Ishikawa (cell line): ENCODE measurements at regions not wholly inside any gene's neighbourhood (a gene's known extent, or its start where the extent isn't known, plus 50 kb on each side); places are given as distances from the start of the nearest gene placed in this dataset.

Experiments
- CREB1 ChIP-seq: IDR thresholded peaks from 2 replicates; pipeline ENCODE4 v1.6.1; 2012; ENCODE audit warnings: low read depth
- TF ChIP-seq, protein P1 (sequence below): IDR thresholded peaks from 2 replicates; pipeline ENCODE4 v1.6.1; 2012

DNA sequence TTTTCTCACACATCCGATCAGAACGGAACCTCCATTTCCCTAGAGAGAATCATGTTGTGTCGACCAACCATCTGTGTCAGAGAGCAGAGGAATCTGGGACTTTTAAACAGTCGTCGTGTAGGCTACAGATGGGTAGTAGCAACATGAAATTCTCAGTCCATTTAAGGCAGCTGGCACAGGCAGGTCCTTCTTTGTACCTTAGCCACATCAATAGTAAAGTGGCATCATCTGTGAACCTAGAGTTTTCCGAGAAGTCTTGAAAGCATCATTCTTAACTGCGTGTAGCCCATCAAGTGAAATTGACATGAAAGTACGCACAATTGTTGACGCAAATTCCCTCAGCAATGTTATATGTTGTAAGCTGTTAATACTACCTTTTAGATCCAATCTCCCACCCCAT is 114.5 kb upstream of the GRM7 start:
- TF ChIP-seq CREB1, result no peak
- TF ChIP-seq, protein P1, sequence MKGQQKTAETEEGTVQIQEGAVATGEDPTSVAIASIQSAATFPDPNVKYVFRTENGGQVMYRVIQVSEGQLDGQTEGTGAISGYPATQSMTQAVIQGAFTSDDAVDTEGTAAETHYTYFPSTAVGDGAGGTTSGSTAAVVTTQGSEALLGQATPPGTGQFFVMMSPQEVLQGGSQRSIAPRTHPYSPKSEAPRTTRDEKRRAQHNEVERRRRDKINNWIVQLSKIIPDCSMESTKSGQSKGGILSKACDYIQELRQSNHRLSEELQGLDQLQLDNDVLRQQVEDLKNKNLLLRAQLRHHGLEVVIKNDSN, result no peak
